HepG2 (cell line): ENCODE measurements at regions not wholly inside any gene's neighbourhood (a gene's known extent, or its start where the extent isn't known, plus 50 kb on each side); places are given as distances from the start of the nearest gene placed in this dataset.

Source experiments
- ATAC-seq: fragments of 200-7000 bp; cut with Tn5 transposase; 3 replicates; pipeline ENCODE4 v1.9.1; 2020; ENCODE audit warnings: mild to moderate bottlenecking, moderate library complexity
- BruUV-seq: library from RNA; stranded (reverse); fragments of 400-500 nt; replicated peaks from 2 replicates; lab custom pipeline; 2021; lab: Mats Ljungman, UMichigan
- CTCF ChIA-PET: fragments of 300-600 bp; formaldehyde crosslinking; extraction: SDS; loops from one replicate; lab custom pipeline; 2021; ENCODE audit warnings: low total read pairs, inconsistent platforms, low intra/inter-chr PET ratio; lab: Yijun Ruan, JAX
- POLR2A ChIA-PET: fragments of 350-600 bp; sonication (Branson Sonifier 250); formaldehyde crosslinking; loops from one replicate; lab custom pipeline; 2020; ENCODE audit warnings: antibody characterized with exemption, inconsistent platforms; lab: Yijun Ruan, JAX
- DNase-seq: peaks from one replicate; pipeline ENCODE4 v3.0.0-alpha.2; 2015; ENCODE audit warnings: low spot score
- FAIRE-seq: peaks from 3 replicates; lab custom pipeline; 2011; peaks lifted over from hg19 to GRCh38; lab: Jason Lieb, UNC
- H2AFZ ChIP-seq: one replicate; pipeline ENCODE4 v1.6.1; 2011; ENCODE audit warnings: low read length, inconsistent platforms
- H3K27ac ChIP-seq: fragments of 300-600 bp; 3 replicates; pipeline ENCODE4 v1.8.0; 2011; ENCODE audit warnings: mixed run types, mild to moderate bottlenecking, mixed read lengths, low read length, inconsistent platforms; ENCODE audit not compliant: insufficient read depth; ENCODE audit errors: extremely low read length
- H3K27me3 ChIP-seq, 2 experiments: fragments of 200-600 bp in 1 of 2; 2 replicates in 1 of 2; 3 replicates in 1 of 2; pipeline versions ENCODE4 v1.6.0 to v1.8.0; 2011; ENCODE audit warnings: low read length in 2 of 2, mild to moderate bottlenecking in 2 of 2, moderate library complexity in 2 of 2, inconsistent platforms in 1 of 2; ENCODE audit not compliant: insufficient read depth in 2 of 2, control insufficient read depth in 1 of 2
- H3K36me3 ChIP-seq, 2 experiments: fragments of 200-600 bp in 1 of 2; replicated peaks in 1 of 2; 2 replicates in 1 of 2; 3 replicates in 1 of 2; pipeline versions ENCODE4 v1.5.1 to v1.8.0; 2011; ENCODE audit warnings: low read length in 2 of 2, inconsistent platforms in 1 of 2; ENCODE audit not compliant: insufficient read depth in 2 of 2, control insufficient read depth in 1 of 2
- H3K4me1 ChIP-seq: 2 replicates; pipeline ENCODE4 v1.5.1; 2012; ENCODE audit warnings: low read length, inconsistent platforms; ENCODE audit not compliant: insufficient read depth
- H3K4me2 ChIP-seq: 2 replicates; pipeline ENCODE4 v1.6.0; 2011; ENCODE audit warnings: low read depth, low read length, inconsistent platforms
- H3K4me3 ChIP-seq, 3 experiments: fragments of 200-600 bp in 1 of 3; sonication (generic), shearing (Covaris generic) in 1 of 3; replicated peaks in 1 of 3; 2 replicates each; pipeline ENCODE4 v1.5.1; 2011 to 2016; ENCODE audit warnings: low read length in 3 of 3, inconsistent platforms in 2 of 3, low read depth in 2 of 3, mild to moderate bottlenecking in 2 of 3, control low read depth in 1 of 3, mixed read lengths in 1 of 3; ENCODE audit not compliant: insufficient read depth in 1 of 3
- H3K79me2 ChIP-seq: one replicate; pipeline ENCODE4 v1.6.1; 2011; ENCODE audit warnings: low read length, inconsistent platforms; ENCODE audit not compliant: insufficient read depth
- H3K9ac ChIP-seq: 2 replicates; pipeline ENCODE4 v1.6.0; 2011; ENCODE audit warnings: mild to moderate bottlenecking, low read depth, low read length, inconsistent platforms; ENCODE audit not compliant: insufficient read depth
- H3K9me3 ChIP-seq: 2 replicates; pipeline ENCODE4 v1.5.1; 2012; ENCODE audit warnings: mild to moderate bottlenecking, low read length
- H4K20me1 ChIP-seq: 2 replicates; pipeline ENCODE4 v1.6.0; 2011; ENCODE audit warnings: inconsistent platforms, mild to moderate bottlenecking, low read length, moderate library complexity; ENCODE audit not compliant: insufficient read depth
- KMT2A ChIP-seq: sonication (generic); formaldehyde crosslinking; IDR thresholded peaks from 2 replicates; pipeline ENCODE4 v1.4.0; 2020; ENCODE audit warnings: missing genetic modification reagents
- MIXL1 ChIP-seq: IDR thresholded peaks from 2 replicates; pipeline ENCODE4 v1.6.1; 2016
- MXD4 ChIP-seq: IDR thresholded peaks from 2 replicates; pipeline ENCODE4 v1.6.1; 2016; ENCODE audit warnings: mild to moderate bottlenecking, missing biosample characterization, missing genetic modification reagents
- SIN3B ChIP-seq: fragments of 150-350 bp; IDR thresholded peaks from 2 replicates; pipeline ENCODE4 v1.6.1; 2014; ENCODE audit warnings: low read length
- THAP8 ChIP-seq: sonication (generic); formaldehyde crosslinking; IDR thresholded peaks from 2 replicates; pipeline ENCODE4 v1.5.1; 2020; ENCODE audit warnings: missing genetic modification reagents, mild to moderate bottlenecking, borderline replicate concordance
- ZFP37 ChIP-seq: sonication (generic); formaldehyde crosslinking; IDR thresholded peaks from 2 replicates; pipeline ENCODE4 v1.4.0; 2020; ENCODE audit warnings: missing genetic modification reagents, borderline replicate concordance
- ZNF563 ChIP-seq: sonication (generic); formaldehyde crosslinking; IDR thresholded peaks from 2 replicates; pipeline ENCODE4 v1.8.0; 2022; ENCODE audit warnings: mild to moderate bottlenecking, moderate library complexity, missing genetic modification reagents
- ZNF780A ChIP-seq: sonication (generic); formaldehyde crosslinking; IDR thresholded peaks from 2 replicates; pipeline ENCODE4 v1.8.0; 2022; ENCODE audit warnings: mild to moderate bottlenecking, missing genetic modification reagents, moderate library complexity
- WGBS: methylation state at CpG from one replicate; pipeline ENCODE4 v1.1.6; 2017; ENCODE audit warnings: low lambda C conversion rate; 5-methylcytosine and 5-hydroxymethylcytosine counted together
- in situ Hi-C: cut with HindIII; loops from 2 replicates; pipeline ENCODE4 v1.10.0; 2017; ENCODE audit warnings: low pct_unique_long_range_greater_than_20kb; ENCODE audit not compliant: extremely low pct_ligation_motif_present
- intact Hi-C: fragments of 100-400 bp; cut with micrococcal nuclease; formaldehyde crosslinking; loops from one replicate; pipeline ENCODE4 v1.10.0; 2022; ENCODE audit not compliant: unreplicated experiment

GRCh38 chr7:146002431-146003078 lies 114.0 kb upstream of the CNTNAP2 start:
- Histone ChIP-seq H3K27me3 (no peaks in the 10 kb centered on the region), H3K9ac (no peak overlapping the region), H2AFZ (no peak overlapping the region), H3K79me2 (no peaks in the 10 kb centered on the region), H3K4me1 (no peaks in the 10 kb centered on the region), H3K4me2 (no peak overlapping the region), H4K20me1 (no peaks in the 10 kb centered on the region), H3K36me3 (no peaks in the 10 kb centered on the region), H3K27ac (no peak overlapping the region), H3K4me3 (no peak overlapping the region), H3K9me3 (peaks cover 76% of the 10 kb centered on the region)
- BruUV-seq: no TSS peak
- intact Hi-C loops: no loop called here
- 30% methylated on average over 7 of the region's 8 CpGs for WGBS
- FAIRE-seq (no peak), ATAC-seq (no peak), DNase-seq (no peak)
- in situ Hi-C loops: no loop called here
- CTCF ChIA-PET: no interaction called here
- POLR2A ChIA-PET: no interaction called here
- TF ChIP-seq ZNF563 (CRISPR knock-in tag): no peak
- no peak for TF ChIP-seq THAP8
- no peak for TF ChIP-seq ZFP37 (CRISPR knock-in tag)
- no peak for TF ChIP-seq SIN3B
- TF ChIP-seq, all 625 proteins: peak for 0

- in situ Hi-C loops: no loop called here
- no peak overlapping the region for H3K27ac ChIP-seq
Measured at GRCh38 chr7:146002008-146002407, 114.6 kb upstream of the CNTNAP2 start.

More at GRCh38 chr7:146002008-146002407, 114.6 kb upstream of the CNTNAP2 start:
- no peak for TF ChIP-seq ZNF780A (CRISPR knock-in tag)
- no peak for TF ChIP-seq MXD4 (CRISPR knock-in tag)
- no peak for TF ChIP-seq KMT2A (CRISPR knock-in tag)
- no peak for TF ChIP-seq MIXL1 (CRISPR knock-in tag)
- no peak for DNase-seq
- peaks cover 71% of the 10 kb centered on the region for H3K9me3 ChIP-seq
- no peak overlapping the region for H3K9ac ChIP-seq
- no peak overlapping the region for H2AFZ ChIP-seq
- ChIA-PET POLR2A (no interaction called here), CTCF (no interaction called here)
- no peak overlapping the region for H3K4me3 ChIP-seq
- no peaks in the 10 kb centered on the region for H3K36me3 ChIP-seq
- no peaks in the 10 kb centered on the region for H3K79me2 ChIP-seq
- H4K20me1 ChIP-seq: no peaks in the 10 kb centered on the region
- no peaks in the 10 kb centered on the region for H3K27me3 ChIP-seq
- ATAC-seq: no peak
- no peak overlapping the region for H3K4me2 ChIP-seq
- no TSS peak for BruUV-seq
- intact Hi-C loops: no loop called here
- no peaks in the 10 kb centered on the region for H3K4me1 ChIP-seq
- no peak for FAIRE-seq
